ENCODE measurements at regions not wholly inside any gene's neighbourhood (a gene's known extent, or its start where the extent isn't known, plus 50 kb on each side); places are given as distances from the start of the nearest gene placed in this dataset.

- Histone ChIP-seq H3K9me3 (no peaks in the 10 kb centered on the region), H3K4me3 (no peak overlapping the region), H3K27ac (no peak overlapping the region), H3K36me3 (no peaks in the 10 kb centered on the region), H3K27me3 (no peaks in the 10 kb centered on the region), H3K4me1 (no peaks in the 10 kb centered on the region)
- DNase-seq (ENCODE audit: low spot score in 2 of 2): no peak
- 44% methylated on average over 3 of the region's 3 CpGs for WGBS
- no peak for TF ChIP-seq POLR2A (IDR thresholded peaks at IDR 0.05)
- TF ChIP-seq POLR2AphosphoS5 (IDR thresholded peaks at IDR 0.05): no peak
- no peak for TF ChIP-seq CTCF (IDR thresholded peaks at IDR 0.05)
- TF ChIP-seq EP300 (IDR thresholded peaks at IDR 0.05): no peak
Measured at GRCh38 chr9:20212806-20213205, 409.5 kb downstream of the MLLT3 start.

DNA sequence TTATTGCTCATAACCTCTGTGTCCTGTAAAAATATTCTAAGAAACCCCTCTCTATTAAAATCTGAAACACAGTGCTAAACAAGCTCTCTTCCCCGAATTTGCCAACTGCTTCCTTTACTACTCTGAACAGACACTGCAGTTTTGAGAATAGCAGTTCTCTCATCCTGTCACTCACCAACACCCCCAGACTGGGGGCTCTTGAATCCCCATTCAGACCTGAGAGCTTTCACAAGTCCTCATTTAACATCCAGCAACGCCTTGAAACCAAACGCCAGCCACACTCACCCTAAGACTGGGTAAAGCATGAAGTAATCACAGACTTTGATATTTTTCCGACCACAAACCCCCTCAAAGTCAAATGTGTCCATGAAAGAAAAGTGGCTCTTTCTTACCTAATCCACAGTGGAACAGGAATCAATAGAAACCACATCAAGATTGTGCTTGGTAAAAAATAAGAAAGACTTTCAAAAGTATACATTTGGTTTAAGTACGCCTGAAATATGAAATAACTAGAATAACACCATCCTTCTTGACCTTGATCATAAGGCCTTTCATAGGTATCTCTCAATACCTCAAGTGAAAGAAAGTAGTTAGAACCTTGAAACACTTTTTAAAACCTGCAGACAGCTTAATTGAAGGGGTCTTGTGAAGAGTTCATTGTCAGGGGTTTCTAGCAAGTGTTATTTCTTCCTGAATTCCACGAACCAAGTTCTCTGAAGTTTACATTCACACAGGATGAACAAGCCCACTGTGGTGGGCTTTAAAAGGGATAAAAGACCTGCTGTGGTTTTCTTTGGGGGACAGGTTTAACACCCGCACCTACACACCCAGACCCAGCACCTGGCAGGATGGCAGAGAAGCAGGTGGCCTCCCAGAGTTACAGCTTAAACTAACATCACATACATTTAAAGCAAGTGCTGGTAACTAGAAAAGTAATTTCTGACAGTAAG, 412.6 kb downstream of the MLLT3 start:
- no peaks in the 10 kb centered on the region for H3K9me3 ChIP-seq
- 76% methylated on average over 7 of the region's 7 CpGs for WGBS
- H3K27me3 ChIP-seq: no peaks in the 10 kb centered on the region
- no peaks in the 10 kb centered on the region for H3K36me3 ChIP-seq
- H3K27ac ChIP-seq: no peak overlapping the region
- DNase-seq (ENCODE audit: low spot score in 2 of 2): no peak
- no peaks in the 10 kb centered on the region for H3K4me1 ChIP-seq
- no peak overlapping the region for H3K4me3 ChIP-seq
- TF ChIP-seq CTCF (IDR thresholded peaks at IDR 0.05) (no peak), POLR2A (IDR thresholded peaks at IDR 0.05) (no peak), EP300 (IDR thresholded peaks at IDR 0.05) (no peak), POLR2AphosphoS5 (IDR thresholded peaks at IDR 0.05) (no peak)

DNA sequence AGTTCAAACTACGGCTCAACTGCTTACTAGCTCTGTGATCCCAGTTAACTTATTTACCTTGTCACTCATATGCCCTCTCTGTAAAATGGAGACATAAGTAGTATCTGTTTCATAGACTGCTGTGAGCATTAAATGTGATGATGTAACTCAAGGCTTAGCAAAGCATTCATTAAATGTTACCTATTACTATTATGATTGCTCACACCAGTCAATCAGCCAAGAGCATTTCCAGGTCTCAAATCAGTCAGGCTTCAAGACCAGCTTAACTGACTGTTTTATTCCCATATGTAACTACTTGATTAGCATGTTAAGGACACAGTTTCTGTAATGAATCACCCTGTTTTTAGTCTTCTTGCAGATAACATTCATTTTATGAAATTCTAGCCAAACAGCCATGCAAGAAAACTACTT, 413.3 kb downstream of the MLLT3 start:
- Histone ChIP-seq H3K9me3 (no peaks in the 10 kb centered on the region), H3K4me1 (no peaks in the 10 kb centered on the region), H3K36me3 (no peaks in the 10 kb centered on the region), H3K27me3 (no peaks in the 10 kb centered on the region), H3K4me3 (no peak overlapping the region), H3K27ac (no peak overlapping the region)
- DNase-seq (ENCODE audit: low spot score in 2 of 2): no peak
- TF ChIP-seq POLR2A (IDR thresholded peaks at IDR 0.05) (no peak), CTCF (IDR thresholded peaks at IDR 0.05) (no peak), EP300 (IDR thresholded peaks at IDR 0.05) (no peak), POLR2AphosphoS5 (IDR thresholded peaks at IDR 0.05) (no peak)
- 100% methylated on average over 1 of the region's 1 CpG for whole genome bisulfite sequencing

GRCh38 chr9:20208226-20208625, 414.1 kb downstream of the MLLT3 start:
- H3K4me1 ChIP-seq: no peaks in the 10 kb centered on the region
- no peak for DNase-seq (ENCODE audit: low spot score in 2 of 2)
- no peaks in the 10 kb centered on the region for H3K36me3 ChIP-seq
- TF ChIP-seq POLR2A (IDR thresholded peaks at IDR 0.05) (no peak), POLR2AphosphoS5 (IDR thresholded peaks at IDR 0.05) (no peak), EP300 (IDR thresholded peaks at IDR 0.05) (no peak), CTCF (IDR thresholded peaks at IDR 0.05) (no peak)
- H3K27me3 ChIP-seq: no peaks in the 10 kb centered on the region
- no peaks in the 10 kb centered on the region for H3K9me3 ChIP-seq
- no peak overlapping the region for H3K4me3 ChIP-seq
- no peak overlapping the region for H3K27ac ChIP-seq
- WGBS: 91% methylated on average over 5 of the region's 5 CpGs

GRCh38 chr9:20207176-20207575, 415.1 kb downstream of the MLLT3 start:
- H3K4me3 ChIP-seq: no peak overlapping the region
- WGBS: 79% methylated on average over 1 of the region's 1 CpG
- TF ChIP-seq POLR2A (IDR thresholded peaks at IDR 0.05): no peak
- no peak for TF ChIP-seq EP300 (IDR thresholded peaks at IDR 0.05)
- TF ChIP-seq CTCF (IDR thresholded peaks at IDR 0.05): no peak
- no peak for TF ChIP-seq POLR2AphosphoS5 (IDR thresholded peaks at IDR 0.05)

More at GRCh38 chr9:20207176-20207575, 415.1 kb downstream of the MLLT3 start:
- no peaks in the 10 kb centered on the region for H3K9me3 ChIP-seq
- no peaks in the 10 kb centered on the region for H3K36me3 ChIP-seq
- H3K4me1 ChIP-seq: peaks cover under 1% of the 10 kb centered on the region
- no peak overlapping the region for H3K27ac ChIP-seq
- no peak for DNase-seq (ENCODE audit: low spot score in 2 of 2)
- no peaks in the 10 kb centered on the region for H3K27me3 ChIP-seq

Measured in suprapubic skin (tissue), 4 donors.